ENCODE measurements at regions not wholly inside any gene's neighbourhood (a gene's known extent, or its start where the extent isn't known, plus 50 kb on each side); places are given as distances from the start of the nearest gene placed in this dataset.
A peak's percentile ranks its signal among the peaks of the same experiment; 100 is the strongest.

- DNase-seq (ENCODE audit: low spot score), result no peak
Observed at GRCh38 chr4:58935332-58935731, 1825.1 kb upstream of the IGFBP7 start.

GRCh38 chr4:58936436-58936835 lies 1826.3 kb upstream of the IGFBP7 start:
- DNase-seq (ENCODE audit: low spot score), result no peak

GRCh38 chr4:58940167-58940566 lies 1830.0 kb upstream of the IGFBP7 start:
- no peak for DNase-seq (ENCODE audit: low spot score)

- no peak for DNase-seq (ENCODE audit: low spot score)
Observed at GRCh38 chr4:58941286-58941685, 1831.1 kb upstream of the IGFBP7 start.

- no peak for DNase-seq (ENCODE audit: low spot score)
Observed at GRCh38 chr4:58953575-58953974, 1843.4 kb upstream of the IGFBP7 start.

- DNase-seq (ENCODE audit: low spot score), result no peak
Observed at GRCh38 chr4:58957711-58958110, 1847.5 kb upstream of the IGFBP7 start.

GRCh38 chr4:58961283-58961682 lies 1851.1 kb upstream of the IGFBP7 start:
- DNase-seq (ENCODE audit: low spot score), result no peak

GRCh38 chr4:58961925-58962324 lies 1851.7 kb upstream of the IGFBP7 start:
- DNase-seq (ENCODE audit: low spot score), result no peak

- no peak for DNase-seq (ENCODE audit: low spot score)
Observed at GRCh38 chr4:58962424-58962823, 1852.2 kb upstream of the IGFBP7 start.

GRCh38 chr4:58981828-58982227 lies 1871.6 kb upstream of the IGFBP7 start:
- DNase-seq (ENCODE audit: low spot score), result no peak

- no peak for DNase-seq (ENCODE audit: low spot score)
Observed at GRCh38 chr4:58983887-58984286, 1873.7 kb upstream of the IGFBP7 start.

GRCh38 chr4:59002148-59002547 lies 1892.0 kb upstream of the IGFBP7 start:
- no peak for DNase-seq (ENCODE audit: low spot score)

- DNase-seq (ENCODE audit: low spot score), result no peak
Observed at GRCh38 chr4:59024257-59024656, 1914.1 kb upstream of the IGFBP7 start.

GRCh38 chr4:59037812-59038211 lies 1927.6 kb upstream of the IGFBP7 start:
- no peak for DNase-seq (ENCODE audit: low spot score)

GRCh38 chr4:59039046-59039445 lies 1928.9 kb upstream of the IGFBP7 start:
- no peak for DNase-seq (ENCODE audit: low spot score)

- peak; percentile 3 for DNase-seq (ENCODE audit: low spot score)
Observed at GRCh38 chr4:59044286-59044900, 1934.2 kb upstream of the IGFBP7 start.

- DNase-seq (ENCODE audit: low spot score), result no peak
Observed at GRCh38 chr4:59054086-59054485, 1943.9 kb upstream of the IGFBP7 start.

- no peak for DNase-seq (ENCODE audit: low spot score)
Observed at GRCh38 chr4:59057804-59058203, 1947.6 kb upstream of the IGFBP7 start.

- DNase-seq (ENCODE audit: low spot score), result no peak
Observed at GRCh38 chr4:59058543-59058942, 1948.4 kb upstream of the IGFBP7 start.

- DNase-seq (ENCODE audit: low spot score), result no peak
Observed at GRCh38 chr4:59060002-59060846, 1950.0 kb upstream of the IGFBP7 start.

- DNase-seq (ENCODE audit: low spot score), result no peak
Observed at GRCh38 chr4:59060895-59061294, 1950.7 kb upstream of the IGFBP7 start.

- no peak for DNase-seq (ENCODE audit: low spot score)
Observed at GRCh38 chr4:59063015-59063720, 1953.0 kb upstream of the IGFBP7 start.
